OCI-LY3 (cell line): ENCODE measurements at regions not wholly inside any gene's neighbourhood (a gene's known extent, or its start where the extent isn't known, plus 50 kb on each side); places are given as distances from the start of the nearest gene placed in this dataset.

Source experiments
- H2AFZ ChIP-seq: fragments of 200-600, 300-600 bp; shearing (Covaris generic); 2 replicates; pipeline ENCODE4 v1.6.0; 2014; ENCODE audit warnings: antibody characterized with exemption, low read depth, low read length
- H3K27ac ChIP-seq: fragments of 200-600, 300-600 bp; sonication (generic); 2 replicates; pipeline ENCODE4 v1.5.1; 2014; ENCODE audit warnings: mild to moderate bottlenecking, low read length, moderate library complexity, mixed read lengths
- H3K27me3 ChIP-seq: fragments of 200-600, 300-600 bp; sonication (generic); 2 replicates; pipeline ENCODE4 v1.6.1; 2014; ENCODE audit warnings: low read depth, low read length, mixed read lengths
- H3K36me3 ChIP-seq: fragments of 200-600, 300-600 bp; sonication (generic); replicated peaks from 2 replicates; pipeline ENCODE3; 2014; ENCODE audit warnings: low read depth, low read length, mixed read lengths
- H3K4me1 ChIP-seq: fragments of 300-600, 200-600 bp; sonication (generic); 2 replicates; pipeline ENCODE4 v1.6.1; 2014; ENCODE audit warnings: low read length, mixed read lengths
- H3K4me2 ChIP-seq: fragments of 200-600, 300-600 bp; sonication (generic); 2 replicates; pipeline ENCODE4 v1.6.1; 2014; ENCODE audit warnings: low read length, mixed read lengths
- H3K4me3 ChIP-seq: fragments of 300-600, 200-600 bp; sonication (generic); 2 replicates; pipeline ENCODE4 v1.5.1; 2014; ENCODE audit warnings: antibody characterized with exemption, mild to moderate bottlenecking, low read length, moderate library complexity
- H3K79me2 ChIP-seq: fragments of 300-600, 200-600 bp; shearing (Covaris generic); 2 replicates; pipeline ENCODE4 v1.6.1; 2014; ENCODE audit warnings: mild to moderate bottlenecking, low read length, mixed read lengths
- H3K9ac ChIP-seq: fragments of 300-600, 200-600 bp; shearing (Covaris generic); 2 replicates; pipeline ENCODE4 v1.6.0; 2014; ENCODE audit warnings: mild to moderate bottlenecking, low read length, moderate library complexity
- H3K9me3 ChIP-seq: fragments of 200-600, 300-600 bp; shearing (Covaris generic); 2 replicates; pipeline ENCODE4 v1.6.1; 2014; ENCODE audit warnings: low read length, mixed read lengths; ENCODE audit not compliant: insufficient read depth
- H4K20me1 ChIP-seq: fragments of 200-600, 300-600 bp; sonication (generic); 2 replicates; pipeline ENCODE4 v1.6.1; 2016; ENCODE audit warnings: low read length, mixed read lengths; ENCODE audit not compliant: insufficient read depth
- EZH2phosphoT487 ChIP-seq: fragments of 200-600 bp; shearing (Covaris generic); IDR thresholded peaks from 2 replicates; pipeline ENCODE4 v1.6.1; 2018; ENCODE audit warnings: antibody characterized with exemption, mixed run types, low read depth
- TF ChIP-seq, protein P1 (sequence below): fragments of 200-600, 300-600 bp; sonication (generic); IDR thresholded peaks from 2 replicates; pipeline ENCODE4 v1.5.1; 2014; ENCODE audit warnings: antibody characterized with exemption, low read length, low read depth

GRCh38 chr2:226467633-226468032 is 332.0 kb downstream of the IRS1 start:
- Histone ChIP-seq H3K27me3 (no peaks in the 10 kb centered on the region), H3K4me2 (no peak overlapping the region), H4K20me1 (no peaks in the 10 kb centered on the region), H2AFZ (no peak overlapping the region), H3K36me3 (no peaks in the 10 kb centered on the region), H3K27ac (no peak overlapping the region), H3K79me2 (no peaks in the 10 kb centered on the region), H3K9me3 (no peaks in the 10 kb centered on the region), H3K9ac (no peak overlapping the region), H3K4me3 (no peak overlapping the region), H3K4me1 (no peaks in the 10 kb centered on the region)
- TF ChIP-seq EZH2phosphoT487 = no peak
- TF ChIP-seq, protein P1, sequence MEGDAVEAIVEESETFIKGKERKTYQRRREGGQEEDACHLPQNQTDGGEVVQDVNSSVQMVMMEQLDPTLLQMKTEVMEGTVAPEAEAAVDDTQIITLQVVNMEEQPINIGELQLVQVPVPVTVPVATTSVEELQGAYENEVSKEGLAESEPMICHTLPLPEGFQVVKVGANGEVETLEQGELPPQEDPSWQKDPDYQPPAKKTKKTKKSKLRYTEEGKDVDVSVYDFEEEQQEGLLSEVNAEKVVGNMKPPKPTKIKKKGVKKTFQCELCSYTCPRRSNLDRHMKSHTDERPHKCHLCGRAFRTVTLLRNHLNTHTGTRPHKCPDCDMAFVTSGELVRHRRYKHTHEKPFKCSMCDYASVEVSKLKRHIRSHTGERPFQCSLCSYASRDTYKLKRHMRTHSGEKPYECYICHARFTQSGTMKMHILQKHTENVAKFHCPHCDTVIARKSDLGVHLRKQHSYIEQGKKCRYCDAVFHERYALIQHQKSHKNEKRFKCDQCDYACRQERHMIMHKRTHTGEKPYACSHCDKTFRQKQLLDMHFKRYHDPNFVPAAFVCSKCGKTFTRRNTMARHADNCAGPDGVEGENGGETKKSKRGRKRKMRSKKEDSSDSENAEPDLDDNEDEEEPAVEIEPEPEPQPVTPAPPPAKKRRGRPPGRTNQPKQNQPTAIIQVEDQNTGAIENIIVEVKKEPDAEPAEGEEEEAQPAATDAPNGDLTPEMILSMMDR = no peak

DNA sequence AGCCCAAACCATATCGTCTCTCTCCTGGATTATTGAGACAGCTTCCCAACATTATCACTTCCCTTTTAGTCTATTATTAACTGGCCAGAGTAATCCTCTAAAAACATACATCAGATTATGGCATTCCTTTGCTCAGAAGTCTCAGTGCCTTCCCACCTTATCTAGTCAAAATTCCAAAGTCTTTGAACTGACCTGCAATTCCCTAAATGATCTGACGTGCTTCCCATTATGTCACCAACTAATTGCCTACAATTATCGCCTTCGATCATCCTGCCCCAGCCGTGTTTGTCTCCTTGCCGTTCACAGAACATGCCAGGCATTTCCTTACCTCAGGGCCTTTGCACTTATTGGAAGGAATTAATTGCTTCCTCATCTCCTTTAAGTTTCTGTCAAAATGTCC is 332.4 kb downstream of the IRS1 start:
- no peak overlapping the region for H3K27ac ChIP-seq
- no peaks in the 10 kb centered on the region for H3K79me2 ChIP-seq
- no peak overlapping the region for H3K9ac ChIP-seq
- H3K27me3 ChIP-seq = no peaks in the 10 kb centered on the region
- no peaks in the 10 kb centered on the region for H3K9me3 ChIP-seq
- no peak overlapping the region for H2AFZ ChIP-seq
- TF ChIP-seq, protein P1 = no peak
- TF ChIP-seq EZH2phosphoT487 = no peak
- no peak overlapping the region for H3K4me2 ChIP-seq
- H3K4me3 ChIP-seq = no peak overlapping the region
- H4K20me1 ChIP-seq = no peaks in the 10 kb centered on the region
- no peaks in the 10 kb centered on the region for H3K4me1 ChIP-seq
- no peaks in the 10 kb centered on the region for H3K36me3 ChIP-seq

DNA sequence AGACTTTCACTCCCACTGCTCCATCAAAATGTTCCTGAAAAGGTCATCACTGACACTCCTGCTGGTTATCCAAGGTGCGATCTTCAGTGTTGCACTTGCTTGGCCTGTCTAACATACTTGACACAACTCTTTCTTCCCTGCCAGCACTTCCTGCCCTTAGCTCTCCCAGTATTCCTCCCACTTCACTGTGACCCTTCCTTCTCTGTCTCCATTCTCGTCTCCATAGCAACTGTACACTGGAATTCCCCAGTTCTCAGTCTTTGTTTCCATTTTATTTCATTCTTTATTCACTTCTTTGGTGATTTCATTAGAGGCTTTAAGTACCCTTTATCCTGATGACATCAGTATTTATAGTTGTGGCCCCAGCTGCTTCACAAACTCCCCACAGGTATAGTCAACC is 333.0 kb downstream of the IRS1 start:
- no peaks in the 10 kb centered on the region for H3K4me1 ChIP-seq
- no peak overlapping the region for H3K27ac ChIP-seq
- H3K27me3 ChIP-seq = no peaks in the 10 kb centered on the region
- H3K4me2 ChIP-seq = no peak overlapping the region
- no peaks in the 10 kb centered on the region for H4K20me1 ChIP-seq
- TF ChIP-seq EZH2phosphoT487 = no peak
- TF ChIP-seq, protein P1 = no peak
- no peak overlapping the region for H2AFZ ChIP-seq
- no peaks in the 10 kb centered on the region for H3K36me3 ChIP-seq
- no peaks in the 10 kb centered on the region for H3K9me3 ChIP-seq
- no peaks in the 10 kb centered on the region for H3K79me2 ChIP-seq
- H3K9ac ChIP-seq = no peak overlapping the region
- H3K4me3 ChIP-seq = no peak overlapping the region

DNA sequence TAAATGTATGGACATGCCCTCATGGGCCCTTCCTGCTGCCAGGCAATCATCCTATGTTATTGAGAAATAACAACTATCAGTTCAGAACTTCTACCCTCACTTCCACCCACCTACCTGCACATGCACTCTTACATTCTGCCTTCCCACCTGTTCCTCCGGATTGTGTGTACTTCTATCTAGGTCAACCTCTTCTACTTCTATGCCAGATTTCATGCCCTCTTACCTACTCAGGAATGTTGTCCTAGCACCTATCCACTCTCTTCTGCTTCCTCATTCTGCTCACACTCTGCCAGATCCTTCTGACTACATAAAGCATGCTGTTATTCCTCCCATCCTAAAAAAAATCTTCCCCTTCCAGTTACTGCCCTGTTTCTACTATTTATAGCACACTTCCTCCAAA is 333.5 kb downstream of the IRS1 start:
- H3K9ac ChIP-seq = no peak overlapping the region
- no peaks in the 10 kb centered on the region for H3K9me3 ChIP-seq
- no peak overlapping the region for H3K4me3 ChIP-seq
- TF ChIP-seq, protein P1 = no peak
- TF ChIP-seq EZH2phosphoT487 = no peak
- H3K27ac ChIP-seq = no peak overlapping the region
- H3K4me1 ChIP-seq = no peaks in the 10 kb centered on the region
- H3K36me3 ChIP-seq = no peaks in the 10 kb centered on the region
- H3K27me3 ChIP-seq = no peaks in the 10 kb centered on the region
- no peak overlapping the region for H2AFZ ChIP-seq
- H4K20me1 ChIP-seq = no peaks in the 10 kb centered on the region
- H3K79me2 ChIP-seq = no peaks in the 10 kb centered on the region
- no peak overlapping the region for H3K4me2 ChIP-seq
